ENCODE measurements at regions not wholly inside any gene's neighbourhood (a gene's known extent, or its start where the extent isn't known, plus 50 kb on each side); places are given as distances from the start of the nearest gene placed in this dataset.

DNA sequence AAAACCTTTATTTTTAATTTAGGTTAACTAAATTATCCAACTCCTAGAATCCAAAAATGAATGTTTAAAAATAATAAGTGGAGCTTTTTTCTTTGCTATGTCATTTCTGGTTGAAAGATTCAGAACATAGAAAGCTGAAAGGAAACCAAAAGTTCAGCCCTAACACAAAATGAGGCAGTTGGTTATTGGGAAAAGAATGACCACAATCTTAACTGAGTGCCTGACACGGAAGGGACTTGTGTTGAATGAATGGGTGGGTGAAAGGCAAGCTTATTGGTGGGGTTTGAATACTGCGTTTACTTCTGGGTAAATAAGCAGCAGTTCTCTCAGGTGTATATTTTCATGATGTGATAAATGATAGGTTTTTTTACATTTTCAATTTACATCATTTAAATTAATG lies 243.5 kb downstream of the IRX1 start:
- no peak for DNase-seq
- Mint-ChIP-seq H3K27me3 (ENCODE audit: low read depth) (no peaks in the 10 kb centered on the region), H3K27ac (no peak overlapping the region), H3K9me3 (peaks cover 0 to 1% of the 10 kb centered on the region in 2 donors), H3K36me3 (ENCODE audit: insufficient read depth in 2 of 2) (no peaks in the 10 kb centered on the region), H3K4me3 (no peak overlapping the region), H3K4me1 (ENCODE audit: low read depth) (no peaks in the 10 kb centered on the region)
- ATAC-seq (replicated peaks in 1 of 2) = no peak

DNA sequence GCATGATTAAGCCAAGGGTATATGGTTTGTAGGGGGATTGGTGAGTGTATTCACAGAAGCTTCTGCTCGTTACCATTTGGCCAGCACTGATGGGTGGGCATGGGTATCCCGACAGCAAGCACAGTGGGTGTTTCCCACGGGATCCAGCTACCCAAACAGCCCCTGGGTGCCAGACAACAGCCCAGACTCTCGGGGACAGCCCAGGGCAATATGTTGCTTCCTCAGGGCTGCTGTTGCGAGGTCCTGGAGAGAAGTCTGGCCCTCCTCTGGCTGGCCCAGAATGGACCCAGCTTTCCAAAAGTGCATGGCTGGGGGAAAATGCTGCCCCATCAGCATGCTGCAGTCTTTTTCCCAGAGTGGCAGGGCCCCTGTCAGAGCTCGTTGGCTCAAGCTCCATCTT lies 247.0 kb downstream of the IRX1 start:
- no peaks in the 10 kb centered on the region for H3K36me3 Mint-ChIP-seq (ENCODE audit: insufficient read depth in 2 of 2)
- H3K27me3 Mint-ChIP-seq (ENCODE audit: low read depth) = no peaks in the 10 kb centered on the region
- ATAC-seq (replicated peaks in 1 of 2) (no peak), DNase-seq (no peak)
- no peak overlapping the region for H3K4me3 Mint-ChIP-seq
- H3K9me3 Mint-ChIP-seq = peaks cover 5 to 6% of the 10 kb centered on the region in 2 donors
- H3K4me1 Mint-ChIP-seq (ENCODE audit: low read depth) = no peaks in the 10 kb centered on the region
- H3K27ac Mint-ChIP-seq = no peak overlapping the region

DNA sequence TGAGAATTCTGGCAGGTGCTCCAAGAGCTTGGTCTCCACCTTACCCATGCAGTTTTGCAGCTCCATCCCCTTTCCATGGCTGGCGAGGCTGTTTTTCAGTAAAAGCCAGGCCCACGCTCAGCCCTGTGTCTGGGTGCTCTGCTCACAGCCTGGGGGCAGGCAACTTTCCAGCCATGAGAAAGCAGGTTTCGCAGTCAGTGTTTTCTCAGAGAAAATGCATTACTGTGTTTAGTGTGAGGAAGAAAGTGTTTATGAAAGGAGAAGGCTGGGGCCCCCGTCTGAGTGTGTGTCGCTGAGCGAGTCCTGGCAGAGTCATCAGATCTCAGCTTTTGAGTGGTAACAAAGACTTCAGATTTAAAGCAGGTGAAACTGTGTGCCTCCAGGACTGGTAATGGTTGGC lies 248.1 kb downstream of the IRX1 start:
- Mint-ChIP-seq H3K4me1 (ENCODE audit: low read depth) (no peaks in the 10 kb centered on the region), H3K36me3 (ENCODE audit: insufficient read depth in 2 of 2) (no peaks in the 10 kb centered on the region), H3K4me3 (no peak overlapping the region), H3K9me3 (peaks cover 5 to 6% of the 10 kb centered on the region in 2 donors), H3K27ac (no peak overlapping the region), H3K27me3 (ENCODE audit: low read depth) (no peaks in the 10 kb centered on the region)
- DNase-seq = no peak
- no peak for ATAC-seq (replicated peaks in 1 of 2)

DNA sequence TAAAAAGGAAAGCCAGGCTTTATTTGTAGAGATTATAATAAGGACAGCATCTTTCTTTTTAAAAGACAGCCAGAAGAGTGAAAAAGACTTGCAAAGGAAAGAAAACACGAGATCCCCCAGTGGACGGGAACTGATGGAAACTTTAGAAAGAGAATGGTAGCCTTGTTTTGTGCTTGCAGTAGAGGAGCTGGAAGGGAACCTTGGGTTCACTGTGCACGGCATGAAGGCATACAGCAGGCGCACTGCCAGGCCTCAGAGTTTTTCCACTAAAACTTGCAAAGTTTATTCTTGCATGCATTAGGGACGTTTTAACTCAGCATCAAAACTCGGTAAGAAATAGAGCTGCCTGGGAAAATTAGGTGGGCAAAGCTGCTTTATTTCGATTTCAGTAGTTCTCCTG lies 248.6 kb downstream of the IRX1 start:
- H3K27me3 Mint-ChIP-seq (ENCODE audit: low read depth) = no peaks in the 10 kb centered on the region
- peaks cover 5 to 6% of the 10 kb centered on the region in 2 donors for H3K9me3 Mint-ChIP-seq
- H3K4me1 Mint-ChIP-seq (ENCODE audit: low read depth) = no peaks in the 10 kb centered on the region
- H3K27ac Mint-ChIP-seq = no peak overlapping the region
- H3K36me3 Mint-ChIP-seq (ENCODE audit: insufficient read depth in 2 of 2) = no peaks in the 10 kb centered on the region
- no peak overlapping the region for H3K4me3 Mint-ChIP-seq
- no peak for DNase-seq
- ATAC-seq (replicated peaks in 1 of 2) = no peak

DNA sequence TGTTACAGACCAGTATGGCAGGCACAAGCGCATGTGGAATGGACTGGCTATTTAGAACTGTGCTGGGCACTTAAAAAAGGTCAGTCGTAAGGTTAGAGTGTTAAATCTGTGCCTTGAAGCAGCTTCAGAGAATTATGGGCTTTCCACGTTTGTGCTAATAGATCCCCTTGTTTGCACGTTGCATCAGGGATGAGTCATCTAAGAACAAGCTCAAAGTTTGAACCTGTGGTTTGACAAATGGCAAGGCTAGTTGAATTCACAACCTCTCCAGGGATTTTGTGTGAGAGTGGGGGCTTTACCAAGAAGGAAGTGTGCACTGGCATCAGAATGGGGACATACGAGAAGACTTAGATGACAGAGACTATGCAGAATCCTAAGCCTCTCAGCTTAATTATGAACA lies 249.6 kb downstream of the IRX1 start:
- H3K4me3 Mint-ChIP-seq = no peak overlapping the region
- H3K27me3 Mint-ChIP-seq (ENCODE audit: low read depth) = no peaks in the 10 kb centered on the region
- peaks cover 5 to 6% of the 10 kb centered on the region in 2 donors for H3K9me3 Mint-ChIP-seq
- H3K4me1 Mint-ChIP-seq (ENCODE audit: low read depth) = no peaks in the 10 kb centered on the region
- DNase-seq (no peak), ATAC-seq (replicated peaks in 1 of 2) (no peak)
- H3K27ac Mint-ChIP-seq = no peak overlapping the region
- H3K36me3 Mint-ChIP-seq (ENCODE audit: insufficient read depth in 2 of 2) = no peaks in the 10 kb centered on the region

DNA sequence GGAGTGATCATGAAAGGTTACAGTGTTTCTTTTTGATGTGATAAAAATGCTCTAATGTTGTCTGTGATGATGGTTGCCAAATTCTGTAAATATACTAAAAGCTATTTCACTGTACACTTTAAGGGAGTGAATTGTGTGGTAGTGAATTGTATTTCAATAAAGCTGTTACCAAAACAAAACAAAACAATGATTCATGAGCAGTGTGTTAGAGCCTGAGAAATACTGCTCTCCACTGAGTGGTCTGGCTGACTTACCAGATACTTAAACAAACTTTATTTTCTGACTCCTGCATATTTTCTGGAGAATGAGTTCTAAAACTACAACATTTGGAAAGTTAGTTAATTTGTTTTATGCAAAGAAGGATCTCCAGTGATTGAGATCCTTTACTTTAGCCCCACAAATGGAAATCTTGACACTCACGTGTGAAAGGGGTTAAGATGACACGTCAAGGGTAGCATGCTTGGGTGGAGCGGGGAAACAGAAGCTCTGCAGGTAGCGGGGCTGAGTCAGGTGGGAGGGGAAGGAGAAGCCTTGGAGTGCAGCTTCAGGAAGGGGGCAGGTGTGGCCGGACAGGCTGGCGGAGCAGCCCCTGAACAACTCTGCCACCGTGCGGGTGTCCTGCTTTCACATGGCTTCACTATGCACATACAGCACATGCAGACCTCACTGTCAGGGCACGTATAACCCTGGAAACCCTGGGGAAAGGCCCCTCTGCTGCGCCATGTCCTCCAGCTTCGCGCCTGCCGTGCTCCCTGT lies 256.7 kb downstream of the IRX1 start:
- Mint-ChIP-seq H3K27ac (no peak overlapping the region), H3K27me3 (ENCODE audit: low read depth) (no peaks in the 10 kb centered on the region), H3K4me3 (no peak overlapping the region), H3K36me3 (ENCODE audit: insufficient read depth in 2 of 2) (no peaks in the 10 kb centered on the region), H3K9me3 (peaks cover 0 to 1% of the 10 kb centered on the region in 2 donors), H3K4me1 (ENCODE audit: low read depth) (no peaks in the 10 kb centered on the region)
- DNase-seq = no peak
- ATAC-seq (replicated peaks in 1 of 2) = no peak

DNA sequence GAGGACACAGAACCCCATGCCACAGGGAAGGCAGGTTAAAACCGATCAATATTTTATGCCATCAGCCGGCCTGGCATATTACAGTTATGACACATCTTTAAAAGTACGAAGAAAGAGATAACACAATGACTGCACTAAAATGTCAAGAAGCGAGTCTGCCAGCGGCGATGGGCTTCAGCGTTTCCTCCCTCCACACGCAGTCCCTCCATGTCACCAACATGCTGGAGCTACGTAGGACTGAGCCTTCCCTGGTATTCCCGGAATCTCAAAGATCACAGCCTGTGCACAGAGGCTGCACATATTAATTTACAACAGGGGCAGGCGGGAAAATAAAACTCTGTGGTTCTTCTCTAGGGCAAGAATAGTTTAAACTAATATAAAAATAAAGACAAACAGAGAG lies 257.7 kb downstream of the IRX1 start:
- no peaks in the 10 kb centered on the region for H3K4me1 Mint-ChIP-seq (ENCODE audit: low read depth)
- no peaks in the 10 kb centered on the region for H3K36me3 Mint-ChIP-seq (ENCODE audit: insufficient read depth in 2 of 2)
- ATAC-seq (replicated peaks in 1 of 2) (no peak), DNase-seq (no peak)
- peaks cover 1 to 2% of the 10 kb centered on the region in 2 donors for H3K9me3 Mint-ChIP-seq
- H3K4me3 Mint-ChIP-seq = no peak overlapping the region
- H3K27ac Mint-ChIP-seq = no peak overlapping the region
- H3K27me3 Mint-ChIP-seq (ENCODE audit: low read depth) = no peaks in the 10 kb centered on the region

DNA sequence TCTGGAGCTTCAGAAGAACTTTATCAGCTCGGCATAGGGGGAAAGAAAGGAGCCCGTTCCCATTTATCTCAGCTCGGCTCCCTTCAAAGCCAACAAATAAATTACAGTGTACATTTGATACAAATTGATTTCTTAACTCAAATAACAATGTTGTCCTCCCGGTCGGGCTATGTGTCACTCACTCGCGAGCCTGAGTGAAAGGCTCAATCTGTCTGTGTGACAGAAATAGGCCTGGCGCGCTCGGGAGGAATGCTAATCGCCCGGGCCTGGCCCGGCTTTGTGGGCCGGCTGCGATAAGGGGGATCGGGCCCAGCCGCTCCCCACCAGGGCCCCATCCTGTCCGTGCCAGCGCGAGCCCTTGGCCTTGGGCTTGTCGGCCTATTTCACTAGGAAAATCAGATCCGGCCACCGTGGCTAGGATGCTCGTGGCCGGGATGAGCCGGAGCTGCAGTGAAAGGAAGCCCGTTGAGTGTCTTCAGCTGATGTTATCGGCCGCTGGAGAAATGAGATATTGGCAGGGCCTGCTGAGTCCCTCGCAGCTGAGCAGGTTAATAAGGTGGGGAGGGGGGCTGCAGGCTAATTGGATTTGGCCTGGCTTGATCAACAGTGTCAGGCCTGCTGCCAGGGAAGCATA lies 258.7 kb downstream of the IRX1 start:
- no peak for DNase-seq
- no peaks in the 10 kb centered on the region for H3K36me3 Mint-ChIP-seq (ENCODE audit: insufficient read depth in 2 of 2)
- H3K4me3 Mint-ChIP-seq = no peak overlapping the region
- no peak overlapping the region for H3K27ac Mint-ChIP-seq
- peaks cover 1 to 2% of the 10 kb centered on the region in 2 donors for H3K9me3 Mint-ChIP-seq
- ATAC-seq (replicated peaks in 1 of 2) = no peak
- no peaks in the 10 kb centered on the region for H3K27me3 Mint-ChIP-seq (ENCODE audit: low read depth)
- no peaks in the 10 kb centered on the region for H3K4me1 Mint-ChIP-seq (ENCODE audit: low read depth)

DNA sequence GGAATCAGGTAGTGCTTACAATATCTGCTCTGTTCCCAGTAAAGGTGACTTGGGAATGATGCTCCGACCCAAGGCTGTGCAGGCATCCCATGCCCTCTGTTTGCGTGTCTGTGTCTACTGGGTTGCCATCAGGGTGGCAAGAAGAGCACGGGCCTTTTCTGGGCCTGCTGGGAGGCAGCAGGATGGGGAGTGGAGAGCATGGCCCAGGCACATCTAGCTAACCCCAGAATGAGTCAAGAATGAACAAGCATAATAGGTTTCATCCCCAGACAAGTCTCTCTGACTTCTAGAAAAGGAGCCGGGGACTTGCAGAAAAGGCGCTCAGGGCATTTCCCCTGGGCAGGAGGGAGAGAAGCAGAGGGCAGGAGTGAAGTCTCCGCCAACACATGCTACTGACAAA lies 260.4 kb downstream of the IRX1 start:
- Mint-ChIP-seq H3K9me3 (peaks cover 1 to 2% of the 10 kb centered on the region in 2 donors), H3K4me1 (ENCODE audit: low read depth) (no peaks in the 10 kb centered on the region), H3K4me3 (no peak overlapping the region), H3K27ac (no peak overlapping the region), H3K36me3 (ENCODE audit: insufficient read depth in 2 of 2) (no peaks in the 10 kb centered on the region), H3K27me3 (ENCODE audit: low read depth) (no peaks in the 10 kb centered on the region)
- ATAC-seq (replicated peaks in 1 of 2) = no peak
- no peak for DNase-seq

DNA sequence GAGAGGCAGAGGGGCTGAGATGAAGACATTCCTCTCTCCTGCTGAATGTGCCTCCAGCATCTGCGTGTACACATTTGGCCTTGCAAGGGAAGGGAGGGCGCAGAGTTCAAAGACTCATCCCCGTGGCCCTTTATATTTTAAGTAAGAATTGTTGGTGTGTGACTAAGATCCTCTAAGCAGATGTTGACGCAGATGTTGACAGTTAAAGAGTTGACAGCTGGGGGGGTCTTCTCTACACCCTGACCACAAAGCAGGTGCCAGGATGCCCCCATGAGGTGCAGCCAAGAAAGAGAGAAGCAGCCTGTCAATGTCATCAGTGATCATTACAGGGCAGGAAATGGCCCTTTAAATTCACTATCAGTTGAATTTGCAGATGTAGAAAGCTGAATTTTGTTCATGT lies 262.9 kb downstream of the IRX1 start:
- Mint-ChIP-seq H3K36me3 (ENCODE audit: insufficient read depth in 2 of 2) (no peaks in the 10 kb centered on the region), H3K27me3 (ENCODE audit: low read depth) (no peaks in the 10 kb centered on the region), H3K27ac (no peak overlapping the region), H3K4me3 (no peak overlapping the region), H3K9me3 (peaks cover 1 to 2% of the 10 kb centered on the region in 2 donors), H3K4me1 (ENCODE audit: low read depth) (no peaks in the 10 kb centered on the region)
- ATAC-seq (replicated peaks in 1 of 2) (no peak), DNase-seq (no peak)

DNA sequence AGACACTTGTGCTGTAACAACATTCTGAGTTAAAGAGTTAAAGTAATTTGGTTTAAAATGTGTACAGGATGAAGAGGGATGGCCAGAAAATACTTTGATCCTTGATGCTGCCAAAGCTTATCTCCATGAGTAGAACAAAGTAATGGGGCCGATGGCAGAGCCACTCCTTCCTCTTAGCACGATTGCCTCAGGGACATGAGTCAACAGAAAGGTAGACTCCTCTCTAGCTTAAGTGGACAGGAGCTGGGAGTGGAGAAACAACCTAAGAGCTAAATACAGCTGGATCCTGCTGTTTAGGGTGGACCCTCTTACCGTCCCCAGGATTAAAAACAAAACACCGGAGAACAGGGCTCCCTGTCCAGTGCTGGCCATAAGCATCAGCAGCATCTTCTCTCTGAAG lies 267.3 kb downstream of the IRX1 start:
- no peak overlapping the region for H3K4me3 Mint-ChIP-seq
- H3K9me3 Mint-ChIP-seq = peaks cover 0 to 9% of the 10 kb centered on the region in 2 donors
- no peak for DNase-seq
- no peaks in the 10 kb centered on the region for H3K27me3 Mint-ChIP-seq (ENCODE audit: low read depth)
- peaks cover 0 to 1% of the 10 kb centered on the region in 2 donors for H3K36me3 Mint-ChIP-seq (ENCODE audit: insufficient read depth in 2 of 2)
- no peak overlapping the region for H3K27ac Mint-ChIP-seq
- no peak for ATAC-seq (replicated peaks in 1 of 2)
- H3K4me1 Mint-ChIP-seq (ENCODE audit: low read depth) = no peaks in the 10 kb centered on the region

DNA sequence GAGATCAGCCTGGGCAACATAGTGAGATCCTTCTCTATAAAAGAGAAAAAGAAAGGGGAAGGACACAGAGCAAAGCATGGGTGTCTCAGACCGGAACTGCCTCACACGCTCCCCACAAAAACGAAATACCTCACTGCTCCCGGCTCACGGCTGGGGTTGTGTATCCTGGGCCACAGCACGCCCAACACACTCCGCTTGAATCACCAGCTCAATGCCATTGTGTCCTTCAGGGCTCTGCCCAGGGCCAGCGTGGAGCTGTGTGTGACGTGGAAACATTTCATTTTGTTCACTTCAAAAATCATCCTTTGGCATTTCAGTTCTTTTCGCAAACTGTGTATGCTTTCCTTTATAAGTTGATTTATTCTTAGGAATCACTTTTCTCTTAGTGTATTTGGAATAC lies 279.5 kb downstream of the IRX1 start:
- DNase-seq = no peak
- Mint-ChIP-seq H3K4me3 (no peak overlapping the region), H3K27me3 (ENCODE audit: low read depth) (no peaks in the 10 kb centered on the region), H3K9me3 (peaks cover 5 to 8% of the 10 kb centered on the region in 2 donors), H3K27ac (no peak overlapping the region), H3K36me3 (ENCODE audit: insufficient read depth in 2 of 2) (no peaks in the 10 kb centered on the region), H3K4me1 (ENCODE audit: low read depth) (no peaks in the 10 kb centered on the region)
- ATAC-seq (replicated peaks in 1 of 2) = no peak

DNA sequence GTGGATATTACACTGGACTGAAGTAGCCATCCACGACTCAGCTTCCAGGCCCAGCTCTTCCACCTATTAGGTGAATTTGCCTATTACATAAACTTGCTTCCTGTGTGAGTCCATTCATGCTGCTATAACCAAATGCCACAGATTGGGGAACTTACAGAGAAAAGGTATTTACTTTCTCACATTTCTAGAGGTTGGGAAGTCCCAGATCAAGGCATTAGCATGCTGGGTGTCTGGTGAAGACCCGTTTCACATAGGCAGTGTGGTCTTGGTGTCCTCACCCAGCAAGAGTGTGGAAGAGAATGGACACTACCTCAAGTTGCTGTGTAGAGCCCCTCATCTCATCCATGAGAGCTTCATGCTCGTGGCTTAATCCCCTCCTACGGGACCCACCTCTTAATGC lies 282.6 kb downstream of the IRX1 start:
- Mint-ChIP-seq H3K27ac (no peak overlapping the region), H3K4me3 (no peak overlapping the region), H3K27me3 (ENCODE audit: low read depth) (no peaks in the 10 kb centered on the region), H3K36me3 (ENCODE audit: insufficient read depth in 2 of 2) (no peaks in the 10 kb centered on the region), H3K4me1 (ENCODE audit: low read depth) (no peaks in the 10 kb centered on the region), H3K9me3 (peaks cover 5 to 7% of the 10 kb centered on the region in 2 donors)
- DNase-seq (no peak), ATAC-seq (replicated peaks in 1 of 2) (no peak)

DNA sequence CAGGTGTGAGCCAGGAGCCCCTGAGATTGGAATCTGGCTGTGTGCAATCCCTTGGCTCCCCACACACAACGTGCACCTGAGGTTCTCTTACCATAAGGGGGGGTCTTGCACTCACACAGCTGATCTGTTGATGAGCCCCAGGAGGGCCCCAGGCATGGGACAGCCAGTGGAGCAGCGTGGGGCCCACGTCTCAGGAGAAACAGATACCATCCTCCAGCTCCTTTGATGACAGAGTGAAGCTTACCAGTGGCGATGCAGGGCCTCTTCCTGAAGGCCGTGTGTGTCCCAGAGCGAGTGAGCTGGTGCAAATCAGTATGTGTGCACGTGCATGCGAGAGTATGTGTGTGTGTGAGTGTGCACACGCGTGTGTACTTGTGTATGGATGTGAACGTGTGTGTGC lies 287.4 kb downstream of the IRX1 start:
- no peak for ATAC-seq (replicated peaks in 1 of 2)
- Mint-ChIP-seq H3K27ac (no peak overlapping the region), H3K27me3 (ENCODE audit: low read depth) (no peaks in the 10 kb centered on the region), H3K4me1 (ENCODE audit: low read depth) (peaks cover 5% of the 10 kb centered on the region), H3K9me3 (peaks cover 0 to 6% of the 10 kb centered on the region in 2 donors), H3K36me3 (ENCODE audit: insufficient read depth in 2 of 2) (no peaks in the 10 kb centered on the region), H3K4me3 (no peak overlapping the region)
- DNase-seq = no peak

Measured in activated T-cell treated with anti-CD3 and anti-CD28 coated beads, Interleukin-2, amount 50 U/mL, for 72 hours (primary cell).